ENCODE measurements at regions not wholly inside any gene's neighbourhood (a gene's known extent, or its start where the extent isn't known, plus 50 kb on each side); places are given as distances from the start of the nearest gene placed in this dataset.

- no peak for TF ChIP-seq CTCF (conservative IDR thresholded peaks at IDR 0.05)
- no peak for TF ChIP-seq ZFX (IDR thresholded peaks at IDR 0.05)
These were observed 447.4 kb upstream of the NRSN1 start for GRCh38 chr6:23678626-23679025.
